Uterus (tissue), 3 donors: ENCODE measurements at regions not wholly inside any gene's neighbourhood (a gene's known extent, or its start where the extent isn't known, plus 50 kb on each side); places are given as distances from the start of the nearest gene placed in this dataset.

ENCODE experiments used
- DNase-seq, 2 donors: peaks; one replicate each; pipeline ENCODE4 v3.0.0-alpha.2; 2019 to 2020
- H3K27ac ChIP-seq, 2 donors: fragments of 200-600 bp; sonication (generic); 1 replicate in 1 of 2; 2 replicates in 1 of 2; pipeline ENCODE4 v1.5.1; 2016 to 2018
- H3K27me3 ChIP-seq, 2 donors: fragments of 200-600 bp; sonication (generic); one replicate each; pipeline ENCODE4 v1.5.1; 2018 to 2019; ENCODE audit warnings: control low read depth in 1 of 2
- H3K36me3 ChIP-seq, 2 donors: fragments of 200-600 bp; sonication (generic); one replicate each; pipeline ENCODE4 v1.5.1; 2019; ENCODE audit warnings: control low read depth in 1 of 2
- H3K4me1 ChIP-seq, 2 donors: fragments of 200-600 bp; sonication (generic); one replicate each; pipeline ENCODE4 v1.5.1; 2018 to 2019; ENCODE audit warnings: control low read depth in 1 of 2
- H3K4me3 ChIP-seq, 2 donors: fragments of 200-600 bp; sonication (generic); 1 replicate in 1 of 2; 2 replicates in 1 of 2; pipeline ENCODE4 v1.5.1; 2018 to 2019; ENCODE audit warnings: mild to moderate bottlenecking in 1 of 2
- H3K9me3 ChIP-seq, 2 donors: fragments of 200-600 bp; sonication (generic); one replicate each; pipeline ENCODE4 v1.5.1; 2019; ENCODE audit warnings: control low read depth in 1 of 2
- POLR2A ChIP-seq, 2 donors: fragments of 450-650 bp; IDR thresholded peaks; one replicate each; pipeline ENCODE4 v1.6.1; 2016; ENCODE audit warnings: antibody characterized with exemption in 2 of 2, mild to moderate bottlenecking in 1 of 2, moderate library complexity in 1 of 2
- intact Hi-C: fragments of 100-400 bp; cut with DNase I; formaldehyde crosslinking; loops from one replicate; pipeline ENCODE4 v1.15.1; 2023; ENCODE audit warnings: low total_unique reads
- TF ChIP-seq, protein P1 (sequence below), 4 experiments: fragments of 200-600 bp in 2 of 4; fragments of 450-650 bp in 2 of 4; sonication (generic) in 2 of 4; IDR thresholded peaks; one replicate each; pipeline ENCODE4 v1.5.1; 2016 to 2019; ENCODE audit warnings: antibody characterized with exemption in 4 of 4, mild to moderate bottlenecking in 2 of 4, moderate library complexity in 1 of 4
- donor health status: DM: yes; HTN: yes; CAD: no.

DNA sequence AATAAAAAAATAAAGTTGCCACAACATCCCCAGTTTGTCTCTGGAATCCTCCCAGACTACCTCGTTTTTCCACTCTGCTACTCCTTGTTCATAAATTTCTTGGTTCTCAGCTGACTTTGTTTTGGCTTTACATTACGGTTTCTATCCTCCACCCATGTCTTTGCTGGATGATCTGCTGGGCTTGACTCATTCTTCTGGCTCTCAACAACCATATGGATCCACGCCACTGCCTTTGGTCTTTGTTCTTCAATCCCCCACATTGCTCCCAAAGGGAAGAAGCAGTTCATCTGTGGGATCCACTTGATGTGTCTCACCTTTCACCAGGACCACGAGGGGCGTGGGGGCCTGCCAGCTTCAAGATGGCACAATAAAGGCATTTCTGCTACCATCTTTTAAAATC lies 67.1 kb upstream of the NBL1 start:
- H3K4me3 ChIP-seq = no peak overlapping the region
- H3K9me3 ChIP-seq = no peaks in the 10 kb centered on the region
- no peaks in the 10 kb centered on the region for H3K4me1 ChIP-seq
- DNase-seq = peak in 1 of 2 donors; percentile 47
- H3K27me3 ChIP-seq = no peaks in the 10 kb centered on the region
- no peaks in the 10 kb centered on the region for H3K36me3 ChIP-seq
- no peak overlapping the region for H3K27ac ChIP-seq
- intact Hi-C loops = no loop called here
- TF ChIP-seq, protein P1, sequence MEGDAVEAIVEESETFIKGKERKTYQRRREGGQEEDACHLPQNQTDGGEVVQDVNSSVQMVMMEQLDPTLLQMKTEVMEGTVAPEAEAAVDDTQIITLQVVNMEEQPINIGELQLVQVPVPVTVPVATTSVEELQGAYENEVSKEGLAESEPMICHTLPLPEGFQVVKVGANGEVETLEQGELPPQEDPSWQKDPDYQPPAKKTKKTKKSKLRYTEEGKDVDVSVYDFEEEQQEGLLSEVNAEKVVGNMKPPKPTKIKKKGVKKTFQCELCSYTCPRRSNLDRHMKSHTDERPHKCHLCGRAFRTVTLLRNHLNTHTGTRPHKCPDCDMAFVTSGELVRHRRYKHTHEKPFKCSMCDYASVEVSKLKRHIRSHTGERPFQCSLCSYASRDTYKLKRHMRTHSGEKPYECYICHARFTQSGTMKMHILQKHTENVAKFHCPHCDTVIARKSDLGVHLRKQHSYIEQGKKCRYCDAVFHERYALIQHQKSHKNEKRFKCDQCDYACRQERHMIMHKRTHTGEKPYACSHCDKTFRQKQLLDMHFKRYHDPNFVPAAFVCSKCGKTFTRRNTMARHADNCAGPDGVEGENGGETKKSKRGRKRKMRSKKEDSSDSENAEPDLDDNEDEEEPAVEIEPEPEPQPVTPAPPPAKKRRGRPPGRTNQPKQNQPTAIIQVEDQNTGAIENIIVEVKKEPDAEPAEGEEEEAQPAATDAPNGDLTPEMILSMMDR (IDR thresholded peaks at IDR 0.05) = no peak
- no peak for TF ChIP-seq POLR2A (IDR thresholded peaks at IDR 0.05)

- no peak for DNase-seq
- H3K27ac ChIP-seq = no peak overlapping the region
- H3K4me1 ChIP-seq = no peaks in the 10 kb centered on the region
- no peaks in the 10 kb centered on the region for H3K9me3 ChIP-seq
- H3K4me3 ChIP-seq = no peak overlapping the region
- H3K27me3 ChIP-seq = no peaks in the 10 kb centered on the region
- no peak for TF ChIP-seq POLR2A (IDR thresholded peaks at IDR 0.05)
- intact Hi-C loops = no loop called here
- no peaks in the 10 kb centered on the region for H3K36me3 ChIP-seq
Measured at GRCh38 chr1:19569786-19570185, 74.3 kb upstream of the NBL1 start.

DNA sequence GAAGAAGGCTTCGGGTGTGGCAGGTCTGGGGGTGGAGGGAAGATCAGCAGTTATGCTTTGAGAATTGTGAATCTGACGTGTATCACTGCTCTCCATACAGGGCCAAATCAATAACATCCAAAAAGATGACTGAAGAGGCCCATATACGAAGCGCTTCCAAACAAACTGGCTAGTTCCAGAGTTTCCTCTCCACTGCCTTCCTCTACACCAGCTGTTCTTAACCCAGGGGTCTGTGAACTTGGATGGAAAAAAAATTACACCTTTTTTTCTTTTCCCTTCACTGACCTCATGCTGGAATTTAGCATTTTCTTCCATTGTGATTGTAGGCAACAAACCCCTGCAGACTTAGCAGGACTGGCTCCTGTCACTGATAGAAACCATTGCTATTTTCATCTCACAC lies 77.1 kb upstream of the NBL1 start:
- Histone ChIP-seq H3K27ac (no peak overlapping the region), H3K36me3 (no peaks in the 10 kb centered on the region), H3K4me1 (peaks cover 11 to 17% of the 10 kb centered on the region in 2 donors), H3K9me3 (no peaks in the 10 kb centered on the region), H3K27me3 (no peaks in the 10 kb centered on the region), H3K4me3 (no peak overlapping the region)
- no peak for DNase-seq
- TF ChIP-seq, protein P1 (IDR thresholded peaks at IDR 0.05) = no peak
- no peak for TF ChIP-seq POLR2A (IDR thresholded peaks at IDR 0.05)
- intact Hi-C loops = no loop called here

GRCh38 chr1:19564366-19564765 lies 79.0 kb upstream of the CAPZB start:
- intact Hi-C loops = no loop called here
- H3K9me3 ChIP-seq = no peaks in the 10 kb centered on the region
- H3K27ac ChIP-seq = peak overlapping the region; percentile 90
- H3K4me3 ChIP-seq = no peak overlapping the region
- no peak for DNase-seq
- H3K36me3 ChIP-seq = no peaks in the 10 kb centered on the region
- no peak for TF ChIP-seq POLR2A (IDR thresholded peaks at IDR 0.05)
- TF ChIP-seq, protein P1 (IDR thresholded peaks at IDR 0.05) = no peak
- peaks cover 11 to 17% of the 10 kb centered on the region in 2 donors for H3K4me1 ChIP-seq
- H3K27me3 ChIP-seq = no peaks in the 10 kb centered on the region

DNA sequence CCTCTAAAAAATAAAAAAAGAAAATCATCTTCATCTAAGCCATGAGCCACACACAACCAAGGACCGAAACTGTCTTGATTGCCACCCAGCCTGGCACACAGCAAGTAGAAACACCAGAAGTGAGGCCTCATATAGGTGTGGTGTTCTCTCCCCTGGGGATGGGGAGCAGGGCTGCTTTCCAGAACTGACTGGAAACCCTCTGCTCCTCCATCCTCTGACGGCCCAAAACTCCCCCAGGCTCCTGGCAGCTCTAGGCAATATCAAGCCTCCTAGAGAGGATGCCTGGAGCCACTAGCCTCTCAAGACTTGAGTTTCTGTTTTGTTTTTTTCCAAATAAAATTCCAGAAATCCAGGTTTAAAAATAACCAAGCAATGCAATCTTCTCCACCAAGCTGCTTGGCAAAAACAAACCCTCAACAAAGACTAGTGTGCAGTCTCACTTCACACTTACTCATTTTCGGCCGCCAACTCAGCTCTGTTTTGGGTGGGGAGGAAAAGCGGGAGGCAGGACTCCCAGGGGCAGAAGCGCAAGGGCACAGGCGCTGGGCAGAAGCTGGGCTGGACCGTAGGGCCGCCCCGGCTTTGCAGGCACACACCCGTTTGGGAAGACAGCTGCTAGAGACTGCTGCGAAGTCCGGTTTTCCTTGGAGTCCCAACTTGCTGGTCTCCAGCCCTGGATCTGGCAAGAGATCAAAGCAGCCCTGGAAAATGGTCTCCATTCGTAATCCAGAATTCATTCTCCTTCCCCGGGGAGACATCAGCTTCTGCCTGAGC lies 78.2 kb upstream of the CAPZB start:
- TF ChIP-seq, protein P1 (IDR thresholded peaks at IDR 0.05) = no peak
- peak in 1 of 2 donors; percentile 36 for TF ChIP-seq POLR2A (IDR thresholded peaks at IDR 0.05)
- DNase-seq = peak; percentile 69 to 83
- Histone ChIP-seq H3K27ac (peak overlapping the region; percentile 90), H3K9me3 (no peaks in the 10 kb centered on the region), H3K4me1 (peaks cover 11 to 17% of the 10 kb centered on the region in 2 donors), H3K36me3 (no peaks in the 10 kb centered on the region), H3K4me3 (peak overlapping the region; percentile 12 to 27), H3K27me3 (no peaks in the 10 kb centered on the region)
- intact Hi-C loops = no loop called here
